GF-D8 (cell line): ENCODE measurements at regions not wholly inside any gene's neighbourhood (a gene's known extent, or its start where the extent isn't known, plus 50 kb on each side); places are given as distances from the start of the nearest gene placed in this dataset.
"Not testable (repeated sequence)": the region's sequence is repeated elsewhere in the genome, so short reads cannot be mapped to it uniquely, and the experiment has no call there.

ENCODE experiments used
- DNase-seq: peaks from one replicate; lab custom pipeline; 2025; lab: John Stamatoyannopoulos, UW

DNA sequence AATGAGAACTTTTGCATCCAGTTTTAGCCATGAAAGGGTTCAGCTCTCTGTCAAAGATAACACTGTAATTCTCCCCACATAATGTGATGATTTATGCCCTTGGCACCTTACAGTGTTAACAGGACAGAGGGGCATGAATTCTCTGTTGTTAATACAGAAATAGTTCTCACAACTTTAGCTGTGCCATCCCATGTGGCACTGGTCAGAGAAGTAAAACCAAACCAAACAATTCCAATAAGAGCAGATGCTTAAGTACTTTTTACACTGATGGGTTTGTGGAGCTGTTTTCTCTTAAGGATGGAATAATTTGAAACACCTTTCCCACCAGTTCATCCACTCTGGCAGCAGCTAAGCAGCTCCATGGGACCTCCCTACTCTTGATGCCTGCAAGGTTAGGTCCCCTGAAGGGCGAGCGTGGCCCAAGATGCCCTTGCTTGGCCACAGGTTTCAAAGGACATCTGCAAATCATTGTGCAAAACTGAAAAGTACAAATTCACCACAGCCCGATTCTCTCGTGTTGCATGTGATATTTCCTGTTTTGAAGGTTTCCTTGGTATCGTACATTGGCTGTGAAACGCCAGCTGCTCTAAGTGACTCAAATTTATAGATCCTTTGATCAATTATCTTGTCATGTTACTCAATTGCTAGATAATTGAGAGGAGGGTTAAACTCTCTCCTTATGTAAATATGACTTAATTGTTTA lies 82.5 kb upstream of the CREB5 start:
- peak; percentile 2 for DNase-seq

DNA sequence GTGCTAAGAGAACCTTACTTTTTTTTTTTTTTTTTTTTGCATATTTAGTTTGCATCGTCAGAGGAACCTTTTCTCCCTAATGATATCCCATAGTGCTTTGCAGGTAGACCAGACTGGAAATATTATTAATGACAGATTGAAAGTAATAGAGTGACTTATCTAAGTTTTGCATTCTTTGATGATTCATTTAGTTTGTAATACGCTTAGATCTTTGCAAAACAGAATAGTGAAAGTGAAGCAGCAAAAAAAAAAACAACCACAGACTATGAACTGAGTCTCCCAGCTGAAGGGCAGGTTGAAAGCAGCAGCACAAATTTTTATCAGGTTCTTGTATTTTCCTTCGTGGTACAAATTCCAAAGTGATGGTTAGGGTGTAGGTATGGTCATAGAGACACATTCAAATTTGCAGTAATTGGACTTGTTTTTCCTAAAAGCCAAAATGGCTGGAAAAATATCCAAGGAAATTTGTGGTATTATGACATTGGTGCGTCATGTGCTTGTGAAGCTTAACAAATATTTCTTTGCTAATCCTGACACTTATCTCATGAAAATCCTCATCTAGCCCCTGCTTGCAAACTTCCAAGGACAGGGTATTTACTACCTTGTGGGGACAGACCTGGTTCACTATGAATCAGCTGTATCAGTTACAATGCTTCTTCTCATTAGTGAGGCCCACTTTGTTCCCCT lies 81.8 kb upstream of the CREB5 start:
- DNase-seq, result no peak

DNA sequence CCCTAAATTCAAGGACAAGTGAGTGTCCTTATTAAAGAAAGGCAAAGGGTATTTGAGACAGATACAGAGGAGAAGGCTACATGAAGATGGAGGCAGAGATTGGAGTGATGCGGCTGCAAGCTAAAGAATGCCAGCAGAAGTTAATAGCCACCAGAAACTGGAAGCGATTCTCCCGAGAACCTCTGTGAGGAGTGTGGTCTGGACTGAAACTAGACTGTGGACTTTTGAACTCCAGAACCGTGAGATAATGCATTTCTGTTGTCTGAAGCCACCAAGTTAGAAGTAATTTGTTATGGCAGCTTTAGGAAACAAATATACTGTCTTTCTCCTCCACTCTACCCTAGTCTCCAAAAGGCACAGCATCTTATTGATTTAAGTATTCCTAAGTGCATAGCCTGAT lies 80.3 kb upstream of the CREB5 start:
- DNase-seq, result no peak

DNA sequence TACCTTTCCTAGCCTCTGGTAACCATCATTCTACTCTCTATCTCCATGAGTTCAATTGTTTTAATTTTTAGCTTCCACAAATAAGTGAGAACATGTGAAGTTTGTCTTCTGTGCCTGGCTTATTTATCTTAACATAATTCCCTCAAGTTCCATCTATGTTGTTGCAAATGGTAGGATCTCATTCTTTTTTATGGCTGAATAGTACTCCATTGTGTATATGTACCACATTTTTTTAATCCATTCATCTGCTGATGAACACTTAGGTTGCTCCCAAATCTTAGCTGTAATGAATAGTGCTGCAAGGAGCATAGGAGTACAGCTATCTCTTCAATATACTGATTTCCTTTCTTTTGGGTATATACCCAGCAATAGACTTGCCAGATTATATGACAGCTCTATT lies 78.8 kb upstream of the CREB5 start:
- not testable (repeated sequence) for DNase-seq

DNA sequence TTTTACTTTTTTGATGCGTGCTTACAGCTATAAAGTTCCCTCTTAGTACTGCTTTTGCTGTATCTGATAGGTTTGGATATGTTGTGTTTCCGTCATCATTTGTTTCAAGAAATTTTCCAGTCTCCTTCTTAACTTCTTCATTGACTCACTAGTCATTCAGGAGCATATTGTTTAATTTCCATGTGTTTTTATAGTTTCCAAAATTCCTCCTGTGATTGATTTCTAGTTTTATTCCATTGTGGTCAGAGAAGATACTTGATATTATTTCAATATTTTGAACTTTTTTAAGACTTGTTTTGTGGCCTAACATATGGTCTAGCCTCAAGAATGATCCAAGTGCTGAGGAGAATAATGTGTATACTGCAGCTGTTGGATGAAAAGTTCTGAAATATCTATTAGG lies 75.5 kb upstream of the CREB5 start:
- DNase-seq, result no peak

DNA sequence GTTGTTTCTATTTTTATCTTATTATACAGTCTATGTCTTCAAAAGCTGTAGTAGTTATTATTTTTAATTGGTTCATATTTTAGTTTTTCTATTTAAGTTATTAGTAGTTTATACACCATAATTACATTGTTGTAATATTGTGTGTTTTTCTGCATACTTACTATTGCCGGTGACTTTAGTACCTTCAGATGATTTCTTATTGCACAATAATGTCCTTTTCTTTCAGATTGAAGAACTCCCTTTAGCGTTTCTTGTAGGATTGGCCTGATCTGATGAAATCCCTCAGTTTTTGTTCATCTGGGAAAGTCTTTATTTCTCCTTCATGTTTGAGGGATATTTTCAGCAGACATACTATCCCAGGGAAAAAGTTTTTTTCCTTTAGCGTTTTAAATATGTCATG lies 74.3 kb upstream of the CREB5 start:
- DNase-seq, result no peak

DNA sequence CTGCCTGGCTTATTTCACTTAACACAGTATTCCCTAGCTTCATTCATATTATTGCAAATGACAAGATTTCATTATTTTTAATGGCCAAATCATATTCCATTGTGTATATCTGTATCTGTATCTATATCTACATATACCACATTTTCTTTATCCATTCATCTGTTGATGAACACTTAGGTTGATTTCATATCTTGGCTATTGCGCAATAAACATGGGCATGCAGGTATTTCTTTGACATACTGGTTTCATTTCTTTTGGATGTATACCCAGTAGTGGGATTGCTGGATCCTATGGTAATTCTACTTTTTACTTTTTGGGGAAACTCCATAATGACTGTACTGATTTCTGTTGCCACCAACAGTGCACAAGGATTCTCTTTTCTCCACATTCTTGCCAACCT lies 68.9 kb upstream of the CREB5 start:
- DNase-seq, result no peak

DNA sequence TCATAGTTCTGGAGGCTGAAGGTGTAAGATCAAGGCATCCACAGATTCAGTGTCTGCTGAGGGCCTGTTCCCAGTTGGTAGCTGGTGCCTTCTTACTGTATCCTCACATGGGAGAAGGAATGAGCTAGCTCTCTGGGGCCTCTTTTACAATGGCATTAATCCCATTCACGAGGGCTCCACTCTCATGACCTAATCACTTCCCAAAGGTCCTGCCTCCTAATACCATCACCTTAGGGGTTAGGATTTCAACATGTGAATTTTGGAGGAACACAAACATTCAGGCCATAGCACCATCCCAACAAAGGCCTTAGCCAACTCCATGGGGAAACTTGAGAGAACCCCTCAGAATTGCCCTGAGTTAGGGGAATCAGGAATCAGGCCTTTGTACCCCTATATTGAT lies 66.1 kb upstream of the CREB5 start:
- no peak for DNase-seq

DNA sequence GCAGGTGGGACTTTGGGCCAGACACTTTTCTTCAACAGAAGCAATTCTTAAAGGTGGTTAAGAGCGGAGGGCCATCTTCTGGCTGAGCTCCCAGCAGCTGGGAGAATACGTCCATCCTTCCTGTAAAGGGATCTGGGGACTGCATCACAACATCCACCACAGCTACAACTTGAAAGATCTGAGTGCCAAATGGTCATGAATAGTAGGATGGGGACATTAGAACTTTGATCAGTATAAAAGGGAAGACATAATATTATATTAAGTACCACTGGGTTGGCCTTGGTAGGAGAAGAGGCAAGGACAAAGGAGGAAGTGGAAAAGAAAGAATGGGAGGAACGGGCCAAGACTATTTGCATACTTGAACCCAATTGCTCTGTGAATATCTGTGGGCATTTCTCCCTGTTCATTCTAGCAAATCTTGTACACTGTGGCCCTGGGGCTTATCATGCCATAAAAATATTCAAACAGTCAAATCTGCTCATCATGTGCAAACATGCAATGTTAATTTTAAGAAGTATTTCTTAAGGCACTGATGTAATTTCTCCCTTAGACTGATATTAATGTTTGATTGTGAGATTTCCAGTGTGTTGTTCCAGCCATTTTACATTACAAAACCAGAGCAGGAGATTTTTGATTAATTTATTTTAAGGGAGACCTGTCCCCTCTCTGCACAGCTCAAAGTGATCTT lies 65.5 kb upstream of the CREB5 start:
- DNase-seq, result no peak

DNA sequence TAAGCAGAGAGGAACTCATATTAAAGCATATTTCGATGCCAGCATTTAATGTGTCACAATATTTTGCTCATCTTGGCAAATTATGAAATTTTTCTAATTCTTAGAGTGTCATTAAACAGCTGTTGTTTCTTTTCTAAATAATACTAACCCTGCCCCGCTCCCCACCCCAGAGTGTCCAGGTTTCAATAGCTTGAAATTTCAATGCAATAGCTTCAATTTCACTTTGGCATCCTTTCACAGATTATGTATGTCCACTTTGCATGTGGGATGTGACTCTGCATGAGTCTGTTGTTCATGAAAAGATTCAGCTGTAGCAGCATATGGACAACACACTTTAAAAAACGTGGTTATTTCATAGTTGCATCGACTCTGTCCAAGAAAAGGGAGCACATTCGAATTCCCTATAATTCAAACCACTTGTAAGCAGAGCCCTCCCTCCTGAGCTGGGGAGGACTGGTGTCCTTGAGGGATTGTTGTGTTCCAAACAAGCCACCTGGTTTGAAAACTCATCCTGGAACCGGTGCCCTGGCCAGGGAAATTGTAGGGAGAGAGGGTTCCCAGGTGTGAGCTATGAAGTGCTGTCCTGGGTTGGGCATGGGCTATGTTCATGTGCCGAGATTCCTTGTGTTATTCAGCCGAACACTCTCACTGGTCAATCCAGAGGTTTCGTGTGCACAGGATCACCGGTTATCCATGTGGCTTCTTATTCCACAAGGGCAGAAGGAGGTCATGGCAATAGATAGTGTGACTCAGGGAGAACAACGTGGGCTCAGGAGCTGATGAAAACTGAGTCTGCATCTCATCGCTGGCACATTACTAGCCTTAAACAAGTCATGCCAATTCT lies 64.6 kb upstream of the CREB5 start:
- no peak for DNase-seq

DNA sequence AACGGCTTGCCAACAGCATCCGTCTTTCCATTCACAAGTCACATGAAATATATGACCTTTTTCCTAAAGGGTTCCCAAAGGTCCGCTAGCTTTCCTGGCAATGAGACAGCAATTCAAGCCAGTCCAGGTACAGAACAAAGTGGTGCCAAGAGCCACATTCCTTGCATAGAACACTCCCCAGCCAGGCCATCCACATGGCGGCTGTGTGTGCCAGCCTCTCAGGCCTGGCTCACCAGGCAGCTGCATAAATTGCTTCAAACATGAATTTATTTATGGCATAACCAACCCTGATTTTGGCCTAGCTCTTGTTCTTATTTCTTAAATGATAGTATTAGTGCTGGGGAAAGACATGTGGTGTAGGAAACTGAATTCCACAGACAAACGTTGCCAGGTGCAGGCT lies 63.7 kb upstream of the CREB5 start:
- DNase-seq, result no peak

DNA sequence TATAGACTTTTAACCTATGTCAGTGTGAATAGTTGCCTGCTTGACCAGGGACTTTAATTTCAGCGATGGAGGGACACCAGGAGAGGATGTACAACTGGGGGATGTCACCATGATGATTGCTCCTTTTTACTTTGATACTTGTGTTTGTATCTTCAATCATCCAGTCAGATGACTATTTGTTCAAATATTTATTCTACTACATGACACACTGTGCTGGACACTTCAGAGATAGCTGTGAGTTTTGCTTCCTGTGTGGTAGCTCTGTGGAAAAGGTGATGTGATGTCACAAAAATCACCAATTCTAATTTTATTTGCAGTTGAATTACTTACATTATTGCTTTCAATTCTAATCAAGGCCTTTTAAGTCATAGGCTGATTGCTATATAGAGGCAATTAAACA lies 62.7 kb upstream of the CREB5 start:
- no peak for DNase-seq

DNA sequence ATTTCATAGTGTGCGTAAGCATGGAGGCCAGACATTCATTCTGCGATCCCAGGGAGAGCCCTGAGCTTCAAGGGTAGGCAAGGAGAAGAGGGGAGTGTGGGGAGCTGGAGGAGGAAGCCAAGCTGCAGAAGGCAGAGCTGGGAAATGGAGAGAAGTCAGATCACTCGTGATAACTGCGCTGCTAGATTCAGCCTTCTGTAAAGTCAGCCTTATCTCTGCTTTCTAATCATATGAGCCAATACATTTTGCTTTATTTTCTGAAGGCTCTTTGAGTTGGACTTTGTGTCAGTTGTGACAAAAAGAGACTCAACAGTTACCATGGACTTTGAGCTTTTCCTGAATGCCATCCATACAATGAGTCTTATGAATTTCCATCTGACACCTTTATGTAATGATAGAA lies 61.7 kb upstream of the CREB5 start:
- DNase-seq, result no peak

DNA sequence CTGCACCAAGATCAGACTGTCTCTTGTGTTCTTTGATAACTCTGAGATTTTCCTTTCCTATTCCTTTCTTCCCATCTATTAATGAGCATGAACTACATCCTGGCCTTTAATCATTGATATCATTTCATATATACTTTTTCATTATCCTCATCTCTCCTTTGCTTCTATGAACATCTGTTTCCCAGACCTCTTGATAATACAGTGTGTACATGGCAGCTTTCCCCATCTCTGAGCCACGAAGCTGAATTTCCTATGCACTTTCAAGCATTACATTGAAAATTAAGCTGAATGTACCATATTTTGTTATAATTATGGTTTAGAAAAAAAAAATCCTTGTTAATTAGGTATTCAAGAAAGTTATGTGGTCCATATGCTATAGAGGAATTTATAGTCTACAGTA lies 60.9 kb upstream of the CREB5 start:
- no peak for DNase-seq

DNA sequence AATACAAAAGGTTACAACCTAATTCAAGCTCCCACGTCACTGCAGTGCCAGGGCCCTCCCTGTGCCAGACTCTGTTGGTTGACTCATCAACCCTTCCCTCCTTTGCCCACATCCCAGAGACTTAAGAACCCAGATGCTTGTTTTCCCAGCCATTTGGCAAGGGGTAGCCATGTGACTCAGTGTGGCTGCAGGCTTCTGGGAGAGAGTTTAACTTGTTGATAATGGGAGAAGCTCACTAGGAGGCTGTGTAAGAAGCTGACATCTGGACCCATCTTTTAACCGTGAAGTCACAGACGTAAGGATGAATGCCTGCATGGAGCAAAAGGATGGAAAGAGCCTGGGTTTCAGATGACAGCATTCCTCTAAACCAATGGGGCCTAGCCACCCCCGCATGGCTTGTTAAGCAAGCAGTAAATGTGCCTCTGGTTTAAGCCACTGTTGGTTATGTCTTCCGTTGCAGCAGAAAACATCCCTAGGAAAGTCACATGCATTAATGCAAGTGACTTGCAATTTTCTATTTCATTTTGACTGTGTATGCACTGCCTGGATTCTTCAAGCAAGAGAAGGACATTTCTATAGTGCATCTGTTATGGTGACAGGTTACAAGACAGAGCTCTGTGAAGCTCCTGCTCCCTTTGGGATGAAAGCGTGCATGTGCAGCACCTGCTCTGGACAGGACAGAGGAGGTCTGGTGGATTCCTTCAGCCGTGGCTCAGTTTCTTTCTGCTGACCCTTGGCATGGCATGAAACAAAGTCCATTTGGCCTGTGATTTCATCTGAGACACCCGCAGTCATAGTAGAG lies 57.5 kb upstream of the CREB5 start:
- DNase-seq, result no peak

DNA sequence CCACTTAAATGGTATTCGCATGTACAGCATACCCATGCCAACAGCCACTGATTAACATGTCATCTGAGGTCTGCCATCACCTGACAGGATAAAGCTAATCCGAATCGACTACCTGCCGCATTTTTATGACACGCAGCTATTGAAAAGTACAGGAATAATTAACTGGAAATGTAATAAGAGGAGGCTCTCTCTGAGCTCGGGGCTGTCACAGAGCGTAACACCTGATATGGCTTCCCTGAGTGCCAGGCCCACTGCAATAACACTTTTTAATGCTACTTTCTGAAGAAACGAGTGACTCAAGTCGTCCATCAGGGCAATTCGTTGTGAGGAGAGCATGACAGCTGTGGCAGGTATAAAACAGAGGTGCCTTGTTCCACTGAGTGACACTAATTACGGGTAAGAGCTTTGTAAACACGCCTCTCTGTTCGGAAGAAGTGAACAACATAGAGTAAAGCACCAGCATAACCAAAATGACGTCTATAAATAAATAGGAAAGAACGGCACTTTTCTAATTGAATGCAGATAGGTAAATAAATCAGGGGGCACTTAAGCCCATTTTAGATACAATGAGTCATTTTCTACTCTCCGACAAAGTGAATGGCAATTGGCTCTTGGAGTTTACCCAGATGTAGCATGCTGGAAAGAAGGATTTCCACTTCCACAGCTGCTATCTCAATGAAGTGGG lies 56.5 kb upstream of the CREB5 start:
- no peak for DNase-seq

DNA sequence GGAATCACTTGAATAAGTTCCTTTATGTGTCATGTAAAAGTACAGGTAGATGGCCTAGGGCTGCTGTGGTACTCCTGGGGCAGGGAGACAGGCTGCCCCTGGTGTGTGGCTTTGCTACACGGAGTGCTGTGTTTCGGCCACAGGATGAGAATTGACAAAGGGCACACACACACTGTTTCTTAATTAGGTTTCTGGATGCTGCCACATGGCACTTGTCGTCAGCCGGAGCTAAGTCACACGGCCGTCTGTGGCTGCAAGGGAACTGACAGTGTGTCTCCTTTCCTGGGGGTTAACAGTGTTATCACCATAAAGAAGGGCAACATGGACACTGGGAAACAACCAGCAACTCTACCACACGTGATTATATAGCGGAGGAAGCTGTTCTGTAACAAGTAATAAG lies 55.7 kb upstream of the CREB5 start:
- no peak for DNase-seq

DNA sequence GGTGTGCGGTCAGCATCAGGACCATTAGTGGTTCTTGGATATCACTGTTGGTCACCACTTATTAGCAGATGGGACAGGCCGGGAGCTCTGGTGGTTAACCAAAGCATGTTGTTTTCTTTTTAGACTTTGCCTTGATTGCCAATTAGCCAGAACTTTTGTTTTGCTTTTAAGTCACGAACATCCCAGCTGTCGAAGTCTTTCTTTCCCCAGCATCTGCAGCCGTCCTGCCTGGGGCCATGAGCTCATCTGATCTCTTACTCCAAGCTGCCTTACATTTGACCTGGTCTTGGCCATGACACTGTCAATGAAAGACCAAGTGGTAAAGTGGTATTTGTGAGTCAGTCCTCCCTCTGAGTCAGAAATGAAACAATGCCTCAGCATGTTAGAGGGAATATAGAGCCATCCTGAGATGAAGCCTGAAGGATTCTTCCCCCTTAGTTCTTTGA lies 53.9 kb upstream of the CREB5 start:
- DNase-seq, result no peak

DNA sequence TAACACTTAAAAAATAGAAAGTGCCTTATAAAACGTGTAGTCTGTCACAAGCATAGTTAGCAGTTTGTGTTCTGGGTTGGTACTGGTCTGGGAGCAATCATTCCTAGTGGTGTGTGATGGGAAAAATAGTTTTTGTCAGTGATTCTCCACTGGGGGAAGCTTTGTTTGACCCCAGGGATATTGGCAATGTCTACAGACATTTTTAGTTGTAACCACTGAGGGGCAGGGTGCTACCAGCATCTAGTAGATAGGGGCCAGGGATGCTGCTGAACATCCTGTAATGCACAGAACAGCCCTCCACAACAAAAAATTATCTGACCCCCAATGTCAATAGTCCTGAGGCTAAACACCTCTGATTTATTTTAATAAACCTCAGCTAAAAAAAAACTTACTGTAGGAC lies 51.6 kb upstream of the CREB5 start:
- no peak for DNase-seq

DNA sequence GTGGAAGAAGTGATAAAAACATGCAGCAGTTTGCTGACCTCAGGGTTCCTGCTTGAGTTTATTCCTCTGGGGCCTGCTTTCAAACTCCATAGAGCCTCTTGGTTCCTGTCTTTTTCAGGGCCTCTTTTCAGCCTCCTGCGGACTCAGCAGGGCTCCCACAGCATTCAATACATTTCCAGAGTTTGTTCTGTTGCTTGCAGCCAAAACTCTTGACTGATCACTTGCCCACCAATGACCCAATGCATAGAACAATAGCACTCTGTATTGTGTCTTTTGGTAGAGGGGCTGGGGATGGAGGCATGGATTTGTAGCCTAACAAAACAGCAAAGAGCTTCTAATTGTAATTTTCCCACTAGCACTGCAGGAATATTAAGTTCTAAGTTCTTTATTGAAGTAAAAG lies 50.8 kb upstream of the CREB5 start:
- no peak for DNase-seq

DNA sequence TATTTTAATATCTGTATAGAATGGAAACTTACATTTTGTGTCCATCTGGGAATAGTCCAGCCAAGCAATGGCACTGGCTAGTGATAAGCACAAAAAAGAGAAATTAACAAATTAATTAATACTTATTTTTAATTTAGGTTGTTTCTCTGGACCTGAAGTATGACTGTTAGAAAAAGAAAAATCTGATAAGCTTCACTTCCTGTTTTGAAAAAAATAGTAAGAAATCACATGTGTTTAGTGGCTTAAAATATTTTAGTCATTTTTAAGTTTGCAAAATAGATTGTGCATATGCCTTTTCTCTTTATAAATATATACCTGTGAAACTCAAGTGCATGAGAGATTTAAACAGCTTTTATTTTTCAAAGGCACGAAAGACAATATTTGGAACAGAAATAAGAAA lies 50.1 kb upstream of the CREB5 start:
- no peak for DNase-seq
